Peyer's patch (tissue), 4 donors: ENCODE measurements at regions not wholly inside any gene's neighbourhood (a gene's known extent, or its start where the extent isn't known, plus 50 kb on each side); places are given as distances from the start of the nearest gene placed in this dataset.

ENCODE experiments used
- POLR2A ChIP-seq, 2 donors: fragments of 450-650 bp; IDR thresholded peaks; one replicate each; pipeline ENCODE4 v1.5.1; 2017; ENCODE audit warnings: antibody characterized with exemption in 2 of 2, mild to moderate bottlenecking in 2 of 2, moderate library complexity in 2 of 2
- TF ChIP-seq, protein P1 (sequence below), 6 experiments: fragments of 450-650 bp in 4 of 6; fragments of 200-600 bp in 2 of 6; sonication (generic) in 1 of 6; IDR thresholded peaks; one replicate each; pipeline ENCODE4 v1.5.1; 2017 to 2019; ENCODE audit warnings: antibody characterized with exemption in 6 of 6, mild to moderate bottlenecking in 3 of 6, moderate library complexity in 1 of 6

DNA sequence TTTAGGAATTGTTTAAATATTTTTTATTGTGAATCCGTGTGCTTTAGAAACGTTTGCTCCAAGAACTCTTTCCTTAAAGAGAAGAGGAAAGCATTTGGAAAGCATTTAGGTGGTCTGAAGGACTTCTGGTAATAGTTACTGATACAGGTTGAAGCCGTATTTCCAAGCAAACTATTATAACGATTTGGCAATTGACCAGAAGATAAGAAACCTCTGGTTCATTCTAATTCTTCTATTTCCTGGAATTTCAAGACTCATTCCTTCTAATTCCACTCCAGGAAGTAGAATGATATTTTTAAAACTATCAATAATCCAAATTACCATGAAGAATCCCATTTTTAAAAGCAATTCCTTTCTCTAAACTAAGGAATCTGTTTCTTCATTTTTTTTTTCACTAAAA, 158.9 kb upstream of the AGR3 start:
- TF ChIP-seq, protein P1, sequence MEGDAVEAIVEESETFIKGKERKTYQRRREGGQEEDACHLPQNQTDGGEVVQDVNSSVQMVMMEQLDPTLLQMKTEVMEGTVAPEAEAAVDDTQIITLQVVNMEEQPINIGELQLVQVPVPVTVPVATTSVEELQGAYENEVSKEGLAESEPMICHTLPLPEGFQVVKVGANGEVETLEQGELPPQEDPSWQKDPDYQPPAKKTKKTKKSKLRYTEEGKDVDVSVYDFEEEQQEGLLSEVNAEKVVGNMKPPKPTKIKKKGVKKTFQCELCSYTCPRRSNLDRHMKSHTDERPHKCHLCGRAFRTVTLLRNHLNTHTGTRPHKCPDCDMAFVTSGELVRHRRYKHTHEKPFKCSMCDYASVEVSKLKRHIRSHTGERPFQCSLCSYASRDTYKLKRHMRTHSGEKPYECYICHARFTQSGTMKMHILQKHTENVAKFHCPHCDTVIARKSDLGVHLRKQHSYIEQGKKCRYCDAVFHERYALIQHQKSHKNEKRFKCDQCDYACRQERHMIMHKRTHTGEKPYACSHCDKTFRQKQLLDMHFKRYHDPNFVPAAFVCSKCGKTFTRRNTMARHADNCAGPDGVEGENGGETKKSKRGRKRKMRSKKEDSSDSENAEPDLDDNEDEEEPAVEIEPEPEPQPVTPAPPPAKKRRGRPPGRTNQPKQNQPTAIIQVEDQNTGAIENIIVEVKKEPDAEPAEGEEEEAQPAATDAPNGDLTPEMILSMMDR (IDR thresholded peaks at IDR 0.05) = no peak
- TF ChIP-seq POLR2A (IDR thresholded peaks at IDR 0.05) = no peak
